ENCODE measurements at regions not wholly inside any gene's neighbourhood (a gene's known extent, or its start where the extent isn't known, plus 50 kb on each side); places are given as distances from the start of the nearest gene placed in this dataset.
"Not testable (repeated sequence)": the region's sequence is repeated elsewhere in the genome, so short reads cannot be mapped to it uniquely, and the experiment has no call there.

DNA sequence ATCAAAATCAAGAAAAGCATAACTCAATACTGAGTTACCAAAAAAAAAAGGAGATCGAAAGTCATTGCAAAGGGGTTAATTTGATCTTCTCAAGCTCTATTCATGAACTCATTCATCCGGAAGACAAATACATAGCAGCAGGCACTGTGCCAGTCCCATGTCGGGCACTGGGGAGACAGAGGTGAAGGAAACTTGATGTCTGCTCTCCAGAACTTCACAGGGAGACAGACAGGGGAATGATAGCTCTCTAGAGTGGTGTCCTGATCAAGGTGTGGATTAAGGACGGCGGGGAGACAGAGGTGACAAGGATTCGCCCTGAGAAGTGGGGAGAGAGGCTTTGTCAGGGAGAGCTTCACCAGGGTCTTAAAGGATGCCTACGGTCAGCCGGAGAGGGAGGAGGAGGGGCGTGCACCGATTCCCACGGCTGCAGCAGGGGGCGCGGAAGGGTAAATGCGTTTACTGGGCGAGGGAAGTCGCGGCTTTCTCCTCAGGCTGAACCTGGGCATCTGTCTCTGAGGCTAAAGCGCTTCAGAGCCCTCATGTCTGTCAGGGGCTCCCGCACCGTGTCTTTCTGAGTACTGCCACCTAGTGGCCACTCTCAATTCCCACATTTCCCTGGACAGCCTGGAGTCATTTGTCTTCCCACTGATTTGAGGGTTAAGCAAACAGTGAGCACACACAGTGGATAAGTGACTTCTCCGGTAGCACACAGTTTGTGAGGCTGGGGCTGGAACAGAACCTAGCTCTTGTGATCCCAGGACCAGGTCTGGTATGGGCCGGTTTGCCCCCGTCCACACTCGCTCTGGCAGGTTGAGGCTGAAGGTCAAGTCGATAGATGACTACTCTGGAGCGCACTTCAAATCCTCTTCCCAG, 152.8 kb downstream of the TENT5C start:
- H2AK5ac ChIP-seq (ENCODE audit: low read length) = no peak overlapping the region
- H3K4me1 ChIP-seq (ENCODE audit: control insufficient read depth, low read depth, low read length) = peaks cover 2% of the 10 kb centered on the region
- no peak overlapping the region for H2BK15ac ChIP-seq (replicated peaks; ENCODE audit: low read depth)
- no peak overlapping the region for H3K23ac ChIP-seq (ENCODE audit: low read length)
- DNase-seq = peak; percentile 97
- H3K9ac ChIP-seq (ENCODE audit: low read length) = peak overlapping the region; percentile 40
- H3K36me3 ChIP-seq (ENCODE audit: control insufficient read depth, insufficient read depth, low read length) = no peaks in the 10 kb centered on the region
- no peaks in the 10 kb centered on the region for H3K79me1 ChIP-seq (ENCODE audit: low read length)
- H4K8ac ChIP-seq (ENCODE audit: low read depth, low read length) = no peak overlapping the region
- no peak overlapping the region for H3K27ac ChIP-seq (ENCODE audit: low read depth, low read length)
- H4K5ac ChIP-seq (ENCODE audit: low read length) = no peak overlapping the region
- no peak overlapping the region for H3K4me3 ChIP-seq (ENCODE audit: low read length)
- H3K27me3 ChIP-seq (ENCODE audit: insufficient read depth, low read length, poor library complexity) = no peaks in the 10 kb centered on the region
- H3K4ac ChIP-seq (ENCODE audit: low read depth, low read length) = no peak overlapping the region
- H2BK5ac ChIP-seq (ENCODE audit: low read length) = no peak overlapping the region
- H3K56ac ChIP-seq (ENCODE audit: low read length) = peak overlapping the region; percentile 50
- peak overlapping the region; percentile 16 for H3K4me2 ChIP-seq (ENCODE audit: low read length)
- H3K79me2 ChIP-seq (ENCODE audit: control insufficient read depth, insufficient read depth, low read length) = no peaks in the 10 kb centered on the region
- H3K18ac ChIP-seq (ENCODE audit: low read length) = no peak overlapping the region
- WGBS (ENCODE audit: extremely low coverage, insufficient coverage, low lambda C conversion rate) = no CpG with 5 or more reads among the region's 26 CpGs
- H2BK120ac ChIP-seq (ENCODE audit: low read depth, low read length) = no peak overlapping the region

DNA sequence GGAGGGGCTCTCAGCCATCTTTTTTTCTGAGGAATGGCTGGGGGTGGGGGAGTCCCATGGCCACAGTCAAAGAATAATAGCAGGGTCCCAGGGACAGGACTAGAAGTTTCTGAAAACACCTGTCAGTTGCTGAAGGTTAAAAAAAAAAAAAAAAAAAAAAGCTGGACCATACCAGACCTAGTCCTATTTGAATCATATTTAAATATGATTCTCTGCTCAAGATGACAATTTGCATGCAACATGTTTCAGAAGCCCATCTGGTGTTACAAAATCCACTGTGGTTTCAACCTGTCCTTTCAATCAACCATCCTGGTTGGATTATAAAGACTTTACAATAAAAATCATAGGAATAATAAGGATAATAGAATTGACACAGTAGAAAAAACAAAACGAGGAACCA, 153.7 kb downstream of the TENT5C start:
- Histone ChIP-seq H3K23ac (ENCODE audit: low read length) (no peak overlapping the region), H3K27me3 (ENCODE audit: insufficient read depth, low read length, poor library complexity) (no peaks in the 10 kb centered on the region), H3K4ac (ENCODE audit: low read depth, low read length) (no peak overlapping the region), H2AK5ac (ENCODE audit: low read length) (no peak overlapping the region), H2BK120ac (ENCODE audit: low read depth, low read length) (no peak overlapping the region), H2BK5ac (ENCODE audit: low read length) (no peak overlapping the region), H2BK15ac (replicated peaks; ENCODE audit: low read depth) (no peak overlapping the region), H3K56ac (ENCODE audit: low read length) (no peak overlapping the region), H3K4me2 (ENCODE audit: low read length) (no peak overlapping the region), H3K79me1 (ENCODE audit: low read length) (no peaks in the 10 kb centered on the region), H3K9ac (ENCODE audit: low read length) (no peak overlapping the region), H4K8ac (ENCODE audit: low read depth, low read length) (no peak overlapping the region), H3K36me3 (ENCODE audit: control insufficient read depth, insufficient read depth, low read length) (no peaks in the 10 kb centered on the region), H3K27ac (ENCODE audit: low read depth, low read length) (no peak overlapping the region), H3K18ac (ENCODE audit: low read length) (no peak overlapping the region), H3K4me1 (ENCODE audit: control insufficient read depth, low read depth, low read length) (peaks cover 2% of the 10 kb centered on the region), H3K79me2 (ENCODE audit: control insufficient read depth, insufficient read depth, low read length) (no peaks in the 10 kb centered on the region), H4K5ac (ENCODE audit: low read length) (no peak overlapping the region), H3K4me3 (ENCODE audit: low read length) (no peak overlapping the region)
- no CpG with 5 or more reads among the region's 1 CpG for WGBS (ENCODE audit: extremely low coverage, insufficient coverage, low lambda C conversion rate)
- DNase-seq = no peak

DNA sequence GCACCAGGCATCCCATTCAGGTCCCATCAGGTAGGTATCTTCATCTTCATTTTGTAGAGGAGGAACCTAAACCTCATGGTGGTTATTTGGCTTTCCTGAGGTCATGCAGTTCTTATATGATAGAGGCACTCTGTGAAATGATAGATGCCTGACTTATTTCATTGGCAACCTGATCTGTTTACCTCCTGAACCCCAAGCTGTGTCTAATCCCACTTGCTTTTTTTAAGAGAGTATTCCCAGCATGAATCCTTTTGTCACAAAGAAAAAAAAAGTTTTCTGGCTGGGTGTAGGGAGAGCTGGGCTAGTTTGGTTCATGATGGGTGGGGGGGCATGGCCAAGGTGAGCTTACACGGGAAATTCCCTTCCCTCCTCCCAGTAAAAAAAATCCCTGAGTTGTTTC, 154.2 kb downstream of the TENT5C start:
- no peak for DNase-seq
- no peak overlapping the region for H3K27ac ChIP-seq (ENCODE audit: low read depth, low read length)
- no peaks in the 10 kb centered on the region for H3K79me2 ChIP-seq (ENCODE audit: control insufficient read depth, insufficient read depth, low read length)
- no peak overlapping the region for H2BK120ac ChIP-seq (ENCODE audit: low read depth, low read length)
- no peaks in the 10 kb centered on the region for H3K79me1 ChIP-seq (ENCODE audit: low read length)
- H4K5ac ChIP-seq (ENCODE audit: low read length) = no peak overlapping the region
- H3K4me1 ChIP-seq (ENCODE audit: control insufficient read depth, low read depth, low read length) = peaks cover 2% of the 10 kb centered on the region
- H3K4me2 ChIP-seq (ENCODE audit: low read length) = no peak overlapping the region
- H3K36me3 ChIP-seq (ENCODE audit: control insufficient read depth, insufficient read depth, low read length) = no peaks in the 10 kb centered on the region
- no peak overlapping the region for H3K56ac ChIP-seq (ENCODE audit: low read length)
- no peak overlapping the region for H2BK15ac ChIP-seq (replicated peaks; ENCODE audit: low read depth)
- H3K4ac ChIP-seq (ENCODE audit: low read depth, low read length) = no peak overlapping the region
- H3K4me3 ChIP-seq (ENCODE audit: low read length) = no peak overlapping the region
- no peak overlapping the region for H3K18ac ChIP-seq (ENCODE audit: low read length)
- no peak overlapping the region for H2BK5ac ChIP-seq (ENCODE audit: low read length)
- H3K27me3 ChIP-seq (ENCODE audit: insufficient read depth, low read length, poor library complexity) = no peaks in the 10 kb centered on the region
- H4K8ac ChIP-seq (ENCODE audit: low read depth, low read length) = no peak overlapping the region
- WGBS (ENCODE audit: extremely low coverage, insufficient coverage, low lambda C conversion rate) = no CpG with 5 or more reads among the region's 1 CpG
- no peak overlapping the region for H3K9ac ChIP-seq (ENCODE audit: low read length)
- no peak overlapping the region for H3K23ac ChIP-seq (ENCODE audit: low read length)
- no peak overlapping the region for H2AK5ac ChIP-seq (ENCODE audit: low read length)

DNA sequence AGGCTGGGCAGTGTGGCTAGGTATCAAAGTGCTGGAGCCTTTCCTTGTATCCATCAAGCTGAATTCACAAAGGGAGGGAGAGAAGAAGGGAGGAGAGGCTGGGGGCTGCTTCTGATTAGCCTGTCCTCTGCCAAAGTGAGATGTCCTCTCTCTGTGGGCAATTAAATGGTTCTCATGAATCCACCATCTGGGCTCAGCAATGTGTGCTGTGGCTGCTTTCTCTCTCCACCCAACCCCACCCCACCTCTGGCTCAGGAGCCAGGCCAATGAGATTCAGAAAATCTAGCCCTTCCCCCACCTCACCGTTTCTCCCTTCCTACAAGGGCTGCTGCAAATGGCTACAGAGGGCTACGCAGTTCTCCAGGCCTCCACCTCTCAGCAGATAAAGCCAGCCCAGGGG, 154.6 kb downstream of the TENT5C start:
- Histone ChIP-seq H3K79me2 (ENCODE audit: control insufficient read depth, insufficient read depth, low read length) (no peaks in the 10 kb centered on the region), H2BK120ac (ENCODE audit: low read depth, low read length) (no peak overlapping the region), H2BK15ac (replicated peaks; ENCODE audit: low read depth) (no peak overlapping the region), H3K36me3 (ENCODE audit: control insufficient read depth, insufficient read depth, low read length) (no peaks in the 10 kb centered on the region), H3K9ac (ENCODE audit: low read length) (no peak overlapping the region), H3K4me1 (ENCODE audit: control insufficient read depth, low read depth, low read length) (peaks cover 2% of the 10 kb centered on the region), H4K8ac (ENCODE audit: low read depth, low read length) (no peak overlapping the region), H3K27me3 (ENCODE audit: insufficient read depth, low read length, poor library complexity) (no peaks in the 10 kb centered on the region), H3K4ac (ENCODE audit: low read depth, low read length) (no peak overlapping the region), H2AK5ac (ENCODE audit: low read length) (no peak overlapping the region), H4K5ac (ENCODE audit: low read length) (no peak overlapping the region), H3K23ac (ENCODE audit: low read length) (no peak overlapping the region), H3K56ac (ENCODE audit: low read length) (no peak overlapping the region), H3K4me3 (ENCODE audit: low read length) (no peak overlapping the region), H3K4me2 (ENCODE audit: low read length) (no peak overlapping the region), H3K27ac (ENCODE audit: low read depth, low read length) (no peak overlapping the region), H3K18ac (ENCODE audit: low read length) (no peak overlapping the region), H3K79me1 (ENCODE audit: low read length) (no peaks in the 10 kb centered on the region), H2BK5ac (ENCODE audit: low read length) (no peak overlapping the region)
- no CpG with 5 or more reads among the region's 2 CpGs for WGBS (ENCODE audit: extremely low coverage, insufficient coverage, low lambda C conversion rate)
- DNase-seq = no peak

DNA sequence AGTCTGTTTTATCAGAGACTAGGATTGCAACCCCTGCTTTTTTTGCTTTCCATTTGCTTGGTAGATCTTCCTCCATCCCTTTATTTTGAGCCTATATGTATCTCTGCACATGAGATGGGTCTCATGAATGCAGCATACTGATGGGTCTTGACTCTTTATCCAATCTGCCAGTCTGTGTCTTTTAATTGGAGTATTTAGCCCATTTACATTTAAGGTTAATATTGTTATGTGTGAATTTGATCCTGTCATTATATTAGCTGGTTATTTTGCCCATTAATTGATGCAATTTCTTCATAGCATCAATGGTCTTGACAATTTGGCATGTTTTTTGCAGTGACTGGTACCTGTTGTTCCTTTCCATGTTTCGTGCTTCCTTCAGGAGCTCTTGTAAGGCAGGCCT, 161.7 kb downstream of the GDAP2 start:
- H3K23ac ChIP-seq (ENCODE audit: low read length); H3K79me1 ChIP-seq (ENCODE audit: low read length); H3K9ac ChIP-seq (ENCODE audit: low read length); H2BK15ac ChIP-seq (replicated peaks; ENCODE audit: low read depth); H3K79me2 ChIP-seq (ENCODE audit: control insufficient read depth, insufficient read depth, low read length); H3K4me1 ChIP-seq (ENCODE audit: control insufficient read depth, low read depth, low read length); DNase-seq; H2BK5ac ChIP-seq (ENCODE audit: low read length); H2AK5ac ChIP-seq (ENCODE audit: low read length); H3K4me3 ChIP-seq (ENCODE audit: low read length); H4K8ac ChIP-seq (ENCODE audit: low read depth, low read length); H4K5ac ChIP-seq (ENCODE audit: low read length); H3K18ac ChIP-seq (ENCODE audit: low read length); H3K4ac ChIP-seq (ENCODE audit: low read depth, low read length); H3K4me2 ChIP-seq (ENCODE audit: low read length); H2BK120ac ChIP-seq (ENCODE audit: low read depth, low read length); H3K56ac ChIP-seq (ENCODE audit: low read length); H3K27me3 ChIP-seq (ENCODE audit: insufficient read depth, low read length, poor library complexity); H3K27ac ChIP-seq (ENCODE audit: low read depth, low read length); H3K36me3 ChIP-seq (ENCODE audit: control insufficient read depth, insufficient read depth, low read length): not testable (repeated sequence)
- WGBS (ENCODE audit: extremely low coverage, insufficient coverage, low lambda C conversion rate) = no CpG with 5 or more reads among the region's 1 CpG

Data from mesendoderm (in vitro differentiated cells).